NCI-H128 (cell line): ENCODE measurements at regions not wholly inside any gene's neighbourhood (a gene's known extent, or its start where the extent isn't known, plus 50 kb on each side); places are given as distances from the start of the nearest gene placed in this dataset.

Source experiments
- DNase-seq: peaks from one replicate; lab custom pipeline; 2025; ENCODE audit not compliant: unreplicated experiment; lab: John Stamatoyannopoulos, UW

DNA sequence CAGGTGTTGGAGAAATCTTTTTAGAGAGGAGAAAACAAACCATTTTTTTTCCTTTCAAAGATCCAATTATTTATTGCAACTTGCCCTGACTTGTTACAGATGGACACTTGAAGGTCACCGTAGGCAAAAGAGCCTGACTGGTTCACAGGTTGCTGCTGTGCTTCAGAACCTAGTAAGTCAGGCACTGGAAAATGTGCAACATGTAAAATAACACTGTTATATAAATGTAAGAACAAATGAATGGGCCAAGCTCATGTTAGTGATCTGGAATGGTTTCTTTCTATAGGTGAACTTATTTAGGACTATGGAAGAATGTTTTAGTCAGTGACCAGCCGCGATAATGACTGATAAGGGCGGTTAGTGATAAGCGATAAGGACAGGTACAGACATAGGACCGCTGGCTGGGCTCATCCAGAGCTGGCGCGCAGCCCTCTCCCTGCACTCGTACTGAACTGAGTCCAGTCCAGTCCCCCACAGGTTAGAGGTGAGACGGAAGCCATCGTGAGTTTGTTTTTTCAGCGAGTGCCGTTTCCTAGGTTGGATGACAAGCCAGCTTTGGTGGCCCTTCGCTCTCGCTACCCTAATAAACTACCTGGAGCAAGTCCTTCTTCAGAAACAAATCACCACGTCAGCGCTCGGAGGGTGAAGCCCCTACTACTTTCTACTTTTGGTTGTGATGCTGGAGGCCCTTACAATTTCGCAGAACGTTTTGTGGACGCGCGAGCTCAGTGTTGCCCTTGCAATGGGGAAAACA, 94.4 kb upstream of the PRDM1 start:
- no peak for DNase-seq

DNA sequence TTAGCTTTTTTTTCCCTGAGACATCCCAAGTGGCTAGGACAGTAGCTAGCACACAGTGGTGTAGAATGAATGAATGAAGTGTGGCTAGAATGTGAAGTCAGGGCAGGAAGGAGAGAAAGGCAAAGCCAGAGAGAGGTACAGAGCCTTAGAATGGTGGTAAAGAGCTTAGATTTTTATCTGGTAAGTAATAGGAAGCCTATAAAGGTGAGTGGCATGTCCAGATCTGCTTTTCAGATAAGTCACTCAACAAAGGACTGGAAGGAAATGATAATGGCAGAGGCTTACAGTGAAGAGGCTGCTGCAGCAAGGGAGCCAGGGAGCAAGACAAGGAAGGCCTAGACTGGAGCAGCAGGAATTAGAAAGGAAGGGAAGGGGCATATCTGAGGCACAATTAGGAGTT, 96.0 kb upstream of the PRDM1 start:
- DNase-seq = no peak

DNA sequence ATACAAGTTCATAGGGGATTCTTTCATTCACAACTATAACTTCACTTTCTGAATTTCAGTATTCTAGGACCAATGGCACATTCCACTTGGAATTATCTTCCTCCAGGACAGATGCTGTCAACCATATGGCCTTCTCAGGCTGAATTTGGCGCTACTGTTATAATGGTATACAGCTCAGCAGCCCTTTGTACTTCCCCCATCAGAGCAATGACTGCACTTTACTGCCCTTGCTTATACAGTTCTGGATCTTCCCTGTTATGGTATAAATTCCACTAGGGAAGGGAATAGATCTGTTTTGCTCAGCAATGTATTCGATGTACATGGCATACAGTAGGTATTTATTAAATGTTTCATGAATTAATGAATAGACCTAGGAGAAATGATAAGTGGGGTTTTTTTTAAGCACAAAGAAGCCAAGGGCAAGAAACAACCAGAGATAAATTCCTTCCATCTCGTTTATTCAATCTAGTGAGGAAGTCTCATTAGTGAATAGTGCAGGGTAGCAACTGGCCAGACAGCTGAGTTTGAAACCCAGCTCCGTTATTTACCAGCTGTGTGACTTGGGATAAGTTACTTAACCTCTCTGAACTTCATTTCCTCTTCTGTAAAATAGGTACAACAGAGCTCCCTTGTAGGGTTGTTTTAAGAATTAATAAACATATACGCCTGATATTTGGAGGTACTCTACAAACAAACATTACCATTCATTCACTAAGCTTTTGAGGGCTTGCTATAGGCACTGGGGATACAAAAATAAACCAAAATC, 97.1 kb upstream of the PRDM1 start:
- no peak for DNase-seq

DNA sequence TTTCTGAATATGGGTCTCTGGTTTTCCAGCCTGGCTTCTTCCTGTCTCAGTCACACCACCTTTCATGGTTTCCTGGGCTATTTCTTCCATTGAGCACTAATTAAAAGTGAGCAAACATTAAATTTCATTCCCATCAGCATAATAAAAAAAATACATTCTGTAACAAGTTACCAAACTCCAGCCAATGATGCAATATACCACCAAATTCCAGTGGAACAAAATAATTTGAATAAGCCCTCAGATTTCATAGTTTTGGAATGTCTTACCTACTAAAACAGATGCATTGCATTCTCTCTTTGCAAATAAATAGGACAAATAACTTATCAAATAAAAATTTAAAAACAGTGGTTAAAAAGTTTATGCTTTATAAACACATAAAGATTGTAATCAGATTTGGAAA, 97.8 kb upstream of the PRDM1 start:
- no peak for DNase-seq

DNA sequence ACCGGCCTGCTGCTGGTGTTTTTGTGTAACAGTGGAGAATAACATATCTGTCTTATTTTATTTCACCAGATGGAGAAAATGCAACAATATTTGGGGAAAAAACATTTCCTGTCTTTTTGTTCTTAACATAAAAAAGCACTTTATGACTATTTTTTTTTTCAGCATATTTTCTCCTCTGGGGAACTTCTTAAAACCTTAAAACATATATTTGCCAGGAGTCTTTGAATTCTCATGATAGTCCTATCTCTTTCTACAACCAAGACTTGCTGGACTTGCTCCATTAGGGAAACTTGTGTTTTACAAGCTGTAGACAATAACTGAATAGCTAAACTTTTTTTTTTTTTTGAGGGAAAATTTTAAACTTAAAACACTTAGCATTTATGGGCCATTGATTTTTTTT, 98.6 kb upstream of the PRDM1 start:
- DNase-seq = no peak

DNA sequence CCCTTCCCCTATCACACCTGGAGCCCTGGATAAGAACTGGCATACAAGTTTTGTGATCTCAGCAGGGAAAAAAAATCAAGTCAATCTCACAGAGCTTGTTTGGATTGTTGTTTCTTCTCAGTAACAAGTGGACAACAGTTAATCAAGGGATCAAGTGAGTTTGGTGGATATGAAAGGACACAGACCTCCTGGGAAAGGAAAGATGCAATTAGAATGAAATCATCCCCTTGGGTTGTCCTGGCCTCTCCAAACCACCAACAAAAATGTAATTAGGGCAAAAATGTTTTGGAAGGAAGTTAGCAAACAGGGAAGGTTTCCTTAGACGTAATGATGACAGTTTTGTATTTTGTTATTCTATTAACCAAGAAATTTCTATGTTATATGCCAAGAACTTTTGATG, 99.1 kb upstream of the PRDM1 start:
- DNase-seq = no peak

DNA sequence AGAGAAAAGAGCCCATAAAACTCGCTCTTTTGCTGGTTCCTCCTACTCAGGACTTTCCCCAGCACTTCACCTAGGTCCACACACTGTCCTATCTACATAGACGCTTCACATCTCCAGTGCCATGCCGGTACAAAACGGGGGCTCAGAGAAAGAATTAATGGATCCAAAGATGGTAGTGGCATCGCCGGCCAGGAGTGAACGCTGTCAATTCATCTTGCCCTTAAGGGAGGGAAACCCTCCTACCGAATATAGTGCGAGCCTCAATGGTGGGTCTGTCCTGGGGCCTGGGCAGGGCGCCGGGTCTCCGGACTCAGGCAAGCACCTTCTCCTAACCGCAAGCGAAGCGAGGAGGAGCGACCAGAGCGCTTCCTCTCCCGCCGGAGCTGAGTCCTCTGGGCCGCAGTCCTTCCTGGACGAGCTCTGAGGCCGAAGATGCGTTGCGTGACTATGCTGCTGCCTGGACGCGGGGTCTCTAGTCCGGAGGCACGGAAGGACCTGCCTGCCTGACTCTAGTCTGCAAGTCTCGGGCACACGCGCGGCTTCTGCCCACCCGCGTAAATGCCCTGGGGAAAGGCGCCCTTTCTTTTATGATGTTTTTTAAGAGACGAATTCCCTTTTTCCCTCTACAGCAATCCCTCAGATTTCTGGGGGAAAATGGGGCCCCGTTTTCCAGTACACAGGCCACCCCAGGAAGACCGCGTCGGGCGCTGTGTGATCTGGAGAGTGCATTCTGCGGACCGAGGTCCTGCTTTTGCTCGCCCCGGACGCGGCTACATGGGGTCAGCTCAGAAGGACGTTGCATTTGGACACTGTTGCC, 100.1 kb upstream of the PRDM1 start:
- DNase-seq = no peak

DNA sequence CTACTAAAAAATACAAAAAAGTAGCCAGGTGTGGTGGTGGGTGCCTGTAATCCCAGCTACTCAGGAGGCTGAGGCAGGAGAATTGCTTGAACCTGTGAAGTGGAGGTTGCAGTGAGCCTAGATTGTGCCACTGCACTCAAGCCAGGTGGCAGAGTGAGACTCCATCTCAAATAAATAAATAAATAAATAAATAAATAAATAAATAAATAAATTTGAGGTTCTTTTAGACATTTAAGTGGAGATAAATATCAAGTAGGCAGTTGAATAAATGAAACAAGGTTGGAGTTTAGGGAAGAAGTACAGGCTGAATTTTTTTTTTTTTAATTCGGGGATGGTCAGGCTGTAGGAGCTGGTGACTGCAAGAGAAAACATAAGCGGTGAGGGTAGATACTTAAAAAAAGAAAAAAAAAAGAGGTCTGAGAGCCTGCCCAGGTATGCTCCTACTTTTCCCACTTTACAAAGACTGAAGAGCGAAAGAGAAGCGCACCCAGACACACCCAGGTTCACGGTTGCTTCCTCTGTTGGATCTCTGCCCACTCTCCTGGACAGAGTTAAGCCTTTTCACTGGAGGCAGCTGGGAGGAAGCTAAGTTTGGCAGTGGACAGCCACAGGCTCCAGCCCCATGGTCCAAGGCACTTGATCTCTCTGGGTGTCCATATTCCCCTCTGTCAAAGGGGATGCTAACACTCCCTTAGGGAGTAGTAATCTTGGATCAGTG, 100.9 kb upstream of the PRDM1 start:
- no peak for DNase-seq

DNA sequence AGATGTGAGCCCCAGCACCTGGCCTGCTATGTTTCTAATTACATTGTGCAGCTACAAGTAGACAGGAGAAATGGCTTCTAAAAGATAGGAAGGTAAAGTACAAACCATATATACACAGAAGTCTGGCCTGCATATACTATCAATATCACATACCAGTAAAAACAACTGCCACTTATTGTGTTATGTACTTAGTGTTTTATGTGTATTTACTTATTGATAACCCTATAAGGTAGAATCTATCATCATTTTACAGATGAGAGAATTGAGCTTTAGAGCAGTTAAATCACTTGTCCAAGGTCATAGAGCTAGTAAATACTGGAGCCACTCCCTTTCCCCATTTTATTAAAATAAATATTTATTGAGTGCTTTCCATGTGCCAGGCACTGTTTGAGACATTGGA, 102.4 kb upstream of the PRDM1 start:
- no peak for DNase-seq

DNA sequence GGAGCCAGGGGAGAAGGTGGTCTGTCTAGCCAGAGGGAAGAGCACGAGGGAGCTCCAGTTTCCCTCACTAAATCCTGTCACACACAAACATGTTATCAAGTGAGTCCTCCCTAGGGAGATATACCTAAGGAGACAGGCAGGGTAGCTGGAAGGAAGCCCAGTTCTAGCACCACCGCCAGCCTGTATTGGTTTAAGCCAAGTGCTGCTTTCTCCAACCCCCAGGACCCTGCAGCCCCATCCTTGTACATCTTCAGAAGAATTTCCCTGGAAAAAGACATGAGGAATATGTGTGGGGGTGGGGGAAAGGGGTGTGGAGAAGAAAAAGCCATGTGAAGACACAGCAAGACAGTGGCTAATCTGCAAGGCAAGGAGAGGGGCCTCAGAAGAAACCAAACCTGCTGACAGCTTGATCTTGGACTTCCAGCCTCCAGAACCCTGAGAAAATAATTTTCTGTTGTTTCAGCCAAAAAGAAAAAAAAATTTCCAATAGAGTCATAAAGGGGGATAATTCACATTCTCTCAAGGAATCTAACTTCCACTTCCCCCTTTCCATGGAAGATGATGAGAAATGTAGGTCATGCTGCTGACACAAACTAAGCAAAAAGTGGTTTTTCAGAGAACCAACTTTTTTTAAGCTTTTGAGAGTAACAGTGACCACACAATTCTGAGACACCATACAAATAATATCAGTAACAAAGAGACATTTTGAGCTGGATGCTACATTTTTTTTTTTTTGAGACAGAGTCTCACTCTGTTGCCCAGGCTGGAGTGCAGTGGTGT, 103.2 kb upstream of the PRDM1 start:
- no peak for DNase-seq

DNA sequence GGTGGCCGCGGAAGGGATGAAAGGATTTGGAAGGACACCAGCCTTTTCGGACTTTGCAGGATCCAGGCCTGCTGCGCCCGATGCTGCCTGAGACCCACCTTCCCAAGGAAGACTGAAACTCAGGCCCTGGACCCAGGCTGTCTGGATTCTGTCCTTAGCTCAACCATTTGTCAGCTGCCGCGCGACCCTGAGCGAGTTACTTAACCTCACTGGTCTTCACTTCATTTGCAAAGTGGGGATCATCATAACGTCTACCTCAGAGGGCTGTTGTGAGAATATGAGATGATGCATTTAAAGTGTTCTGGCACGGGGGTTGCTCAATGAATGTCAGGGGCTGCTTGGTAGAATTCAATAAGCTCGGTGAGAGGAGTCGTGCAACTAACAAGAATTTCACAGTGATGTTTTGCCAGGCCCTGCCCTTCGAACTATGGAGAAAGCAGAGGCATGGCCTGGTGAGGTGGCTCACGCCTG, 104.2 kb upstream of the PRDM1 start:
- DNase-seq = no peak

DNA sequence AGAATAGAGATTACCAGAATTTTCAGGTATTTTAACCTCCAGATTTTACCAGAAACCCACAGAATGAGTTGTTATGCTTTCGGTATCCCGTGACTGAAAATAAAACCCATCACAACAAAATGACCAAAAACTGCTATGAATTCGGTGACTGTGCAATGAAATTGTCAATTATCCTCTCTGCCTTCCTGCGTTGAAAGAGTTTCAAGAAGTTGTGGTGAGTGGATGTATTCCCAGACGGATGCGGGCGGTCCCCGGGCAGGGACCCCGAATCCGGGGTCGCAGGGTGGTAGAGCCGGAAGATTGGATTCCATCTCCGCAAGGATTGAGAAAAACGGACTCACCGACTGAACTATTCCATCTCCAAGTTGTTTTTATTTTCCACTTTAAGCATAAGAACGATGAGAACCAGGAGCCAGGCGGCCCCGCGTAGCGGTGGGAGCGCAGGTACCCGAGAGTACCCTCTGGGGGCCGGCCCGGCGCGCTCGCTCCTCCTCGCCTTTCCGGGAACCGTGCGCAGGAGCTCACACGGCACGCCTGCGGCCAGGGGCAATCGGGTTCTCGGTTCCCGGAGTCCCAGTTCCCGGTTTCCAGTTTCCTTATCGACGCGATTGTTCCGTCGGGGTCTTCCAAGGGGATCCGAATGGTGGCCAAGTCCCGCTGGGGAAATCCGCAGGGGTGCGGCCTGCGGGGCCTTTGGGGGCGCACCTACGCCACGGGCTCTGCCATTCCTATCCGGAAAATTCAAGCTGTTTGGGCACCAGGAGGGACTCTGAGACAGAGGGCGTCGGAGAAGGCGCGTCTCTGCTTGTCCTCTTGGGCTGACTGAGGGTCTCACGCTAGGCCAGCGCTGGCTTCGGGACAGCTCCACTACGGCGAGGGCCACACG, 104.9 kb upstream of the PRDM1 start:
- DNase-seq = no peak

DNA sequence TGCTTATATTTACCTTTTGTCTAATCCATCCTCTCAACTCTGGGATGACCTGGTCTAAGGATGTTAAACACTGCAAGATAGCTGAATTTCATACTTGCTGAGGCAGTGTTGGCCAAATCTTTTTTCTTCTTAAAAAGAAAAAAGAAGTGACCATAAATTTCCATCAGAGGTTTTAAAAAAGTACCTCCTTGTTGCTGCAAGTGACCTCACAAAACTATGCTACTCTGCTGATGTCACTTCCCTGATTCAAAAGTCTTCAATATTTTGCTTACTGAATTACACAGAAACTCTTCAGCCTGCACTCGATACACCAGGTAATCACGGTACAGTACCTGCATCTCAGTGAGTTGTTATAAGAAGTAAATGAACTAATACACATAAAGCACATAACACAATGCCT, 107.2 kb upstream of the PRDM1 start:
- DNase-seq = no peak

DNA sequence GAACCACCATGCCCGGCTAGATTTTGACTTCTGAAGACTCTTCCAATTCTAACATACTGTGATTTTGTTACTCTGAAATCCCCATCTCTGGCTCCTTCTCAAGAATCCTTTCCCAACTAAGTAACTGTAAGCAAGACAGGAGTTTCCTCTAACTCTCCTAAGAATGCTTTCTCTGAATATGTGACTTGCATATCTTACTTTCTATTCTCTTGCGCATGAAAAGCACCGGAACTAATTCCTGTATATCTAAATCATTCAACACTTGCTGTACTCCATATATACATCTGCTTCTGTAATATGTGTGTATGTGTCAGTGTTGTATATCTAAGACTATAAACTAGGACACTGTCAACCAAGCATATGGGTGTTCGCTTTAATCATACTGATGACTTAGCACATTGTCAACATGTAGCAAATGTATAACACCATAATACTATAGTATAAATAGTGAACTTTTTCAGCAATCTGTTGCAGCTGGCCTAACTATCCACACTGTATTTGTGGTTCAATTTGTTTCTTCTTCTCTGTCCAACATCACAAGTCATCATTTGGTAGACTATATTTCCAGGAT, 108.1 kb upstream of the PRDM1 start:
- no peak for DNase-seq

DNA sequence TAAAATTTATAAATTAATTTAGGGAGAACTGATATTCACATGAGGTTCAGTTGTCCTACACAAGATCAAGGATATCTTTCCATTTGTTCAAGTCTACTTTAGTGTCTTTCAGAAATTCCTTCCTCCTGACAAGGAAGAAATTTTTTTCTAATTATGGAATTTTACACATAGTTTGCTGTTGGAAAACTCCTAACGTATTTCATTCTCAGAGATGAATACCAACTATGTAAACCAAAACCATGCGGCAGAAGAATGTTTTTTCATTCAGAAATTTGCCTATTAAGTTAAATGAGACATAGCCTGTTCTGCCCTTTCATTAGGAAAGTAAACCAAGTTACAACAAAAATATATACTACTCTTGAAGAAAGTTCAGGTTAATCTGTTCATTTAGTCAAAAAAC, 111.2 kb upstream of the PRDM1 start:
- no peak for DNase-seq

DNA sequence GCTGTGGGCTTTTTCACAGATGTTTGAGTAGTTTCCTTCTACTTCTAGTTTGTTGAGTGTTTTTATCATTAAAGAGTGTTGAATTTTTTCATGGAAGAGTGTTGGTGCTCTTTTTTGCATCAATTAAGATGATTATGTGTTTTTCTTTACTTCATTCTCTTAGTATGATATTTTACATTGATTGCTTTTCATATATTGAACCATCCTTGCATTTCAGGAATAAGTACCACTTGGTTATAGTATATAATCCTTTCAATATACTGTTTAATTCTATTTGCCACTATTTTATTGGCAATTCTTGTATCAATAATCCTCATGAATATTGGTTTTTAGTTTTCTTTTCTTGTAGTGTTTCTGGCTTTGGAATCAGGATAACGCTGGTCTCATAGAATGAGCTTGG, 113.7 kb upstream of the PRDM1 start:
- no peak for DNase-seq

DNA sequence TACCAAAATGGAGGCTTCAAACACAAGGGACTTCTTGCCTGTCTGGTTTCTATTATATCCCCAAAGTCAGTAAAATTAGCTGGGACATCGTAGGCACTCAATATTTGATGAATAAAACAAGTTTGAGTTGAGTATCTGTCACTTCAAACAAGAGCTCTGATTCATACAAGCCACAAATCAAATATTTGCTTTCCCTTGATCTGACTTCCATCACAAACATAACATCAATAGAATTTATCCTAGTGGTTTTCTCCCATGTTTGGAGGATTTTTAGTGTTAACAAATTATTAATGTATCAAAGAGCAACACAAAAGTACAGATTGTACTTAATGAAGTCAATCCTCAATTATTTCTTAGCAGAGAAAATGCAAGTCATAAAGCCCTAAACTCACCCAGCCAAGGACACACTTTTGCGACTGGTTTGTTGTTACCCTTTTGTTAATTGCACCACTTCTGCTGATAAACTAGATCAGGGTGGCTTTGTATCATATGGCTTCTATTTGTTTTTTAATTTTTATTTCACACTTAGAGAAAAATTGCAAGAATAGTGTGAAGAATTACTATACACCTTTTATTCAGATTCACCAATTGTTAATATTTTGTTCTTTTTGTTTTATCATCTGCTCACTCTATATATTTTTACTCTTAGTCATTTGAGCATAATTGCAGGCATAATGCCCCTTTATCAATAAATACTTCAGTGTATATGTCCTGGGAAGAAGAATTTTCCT, 117.4 kb upstream of the PRDM1 start:
- DNase-seq = no peak

DNA sequence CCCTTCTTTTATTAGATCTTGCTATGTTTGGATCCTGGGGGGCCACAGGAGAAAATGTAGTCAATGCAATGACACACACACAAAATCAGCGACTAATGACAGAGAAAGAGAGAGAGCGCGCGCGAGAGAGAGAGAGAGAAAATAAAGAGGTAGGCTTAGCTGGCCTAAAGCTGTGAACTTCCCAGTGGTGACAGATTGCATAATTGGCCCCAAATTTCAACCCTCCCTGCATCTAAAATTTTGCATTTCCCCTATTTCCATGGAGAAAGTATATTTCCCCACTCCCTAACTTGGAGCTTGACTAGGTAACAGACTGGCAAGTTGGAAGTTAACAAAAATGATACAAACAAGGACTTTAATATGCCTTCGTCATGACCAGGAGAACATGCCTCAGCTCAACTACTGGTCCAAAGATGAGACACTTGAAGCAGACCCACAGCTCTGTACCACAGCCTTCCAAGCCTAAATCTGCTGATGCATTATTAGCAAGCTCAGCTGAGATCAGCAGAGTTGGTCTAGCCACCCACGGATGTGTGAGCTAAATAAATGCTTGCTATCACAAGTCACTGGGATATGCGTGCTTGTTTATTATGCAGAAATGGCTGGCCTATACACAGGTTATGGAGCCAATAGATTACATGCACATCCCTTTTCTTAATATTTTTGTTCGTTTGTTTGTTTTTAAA, 118.1 kb upstream of the PRDM1 start:
- DNase-seq = no peak
